ENCODE measurements at regions not wholly inside any gene's neighbourhood (a gene's known extent, or its start where the extent isn't known, plus 50 kb on each side); places are given as distances from the start of the nearest gene placed in this dataset.

GRCh38 chrY:7141477-7141876, 229.9 kb upstream of the AMELY start:
- no peak for DNase-seq

Measured in DMS79 treated with DMSO at 0.1 percent for 48 hours (cell line).